ENCODE measurements at regions not wholly inside any gene's neighbourhood (a gene's known extent, or its start where the extent isn't known, plus 50 kb on each side); places are given as distances from the start of the nearest gene placed in this dataset.

- peak in 1 of 5 experiments; percentile 57 for DNase-seq
These were observed 107.4 kb upstream of the USP9Y start for GRCh38 chrY:12593532-12594216.

- DNase-seq = no peak
These were observed 102.2 kb upstream of the USP9Y start for GRCh38 chrY:12598783-12599182.

- DNase-seq = no peak
These were observed 95.6 kb upstream of the USP9Y start for GRCh38 chrY:12605426-12605825.

- no peak for DNase-seq
These were observed 90.2 kb upstream of the USP9Y start for GRCh38 chrY:12610861-12611260.

- no peak for DNase-seq
These were observed 85.1 kb upstream of the USP9Y start for GRCh38 chrY:12615733-12616446.

GRCh38 chrY:12621454-12622081 is 79.5 kb upstream of the USP9Y start:
- DNase-seq = peak in 1 of 5 experiments; percentile 11

- DNase-seq = no peak
These were observed 77.8 kb upstream of the USP9Y start for GRCh38 chrY:12623204-12623603.

- DNase-seq = no peak
These were observed 58.0 kb upstream of the USP9Y start for GRCh38 chrY:12642986-12643385.

- DNase-seq = no peak
These were observed 57.2 kb upstream of the USP9Y start for GRCh38 chrY:12643693-12644348.

- DNase-seq = no peak
These were observed 49.9 kb upstream of the USP9Y start for GRCh38 chrY:12651095-12651494.
